ENCODE measurements at regions not wholly inside any gene's neighbourhood (a gene's known extent, or its start where the extent isn't known, plus 50 kb on each side); places are given as distances from the start of the nearest gene placed in this dataset.

GRCh38 chr15:46039703-46040102, 404.9 kb downstream of the SQOR start:
- TF ChIP-seq EP300 (IDR thresholded peaks at IDR 0.05): no peak
- TF ChIP-seq, protein P1, sequence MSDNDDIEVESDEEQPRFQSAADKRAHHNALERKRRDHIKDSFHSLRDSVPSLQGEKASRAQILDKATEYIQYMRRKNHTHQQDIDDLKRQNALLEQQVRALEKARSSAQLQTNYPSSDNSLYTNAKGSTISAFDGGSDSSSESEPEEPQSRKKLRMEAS (IDR thresholded peaks at IDR 0.05): no peak
- TF ChIP-seq RCOR1 (IDR thresholded peaks at IDR 0.05; ENCODE audit: low read depth, low read length): no peak
- no peak for TF ChIP-seq GATA3 (IDR thresholded peaks at IDR 0.05; ENCODE audit: borderline replicate concordance)
- no peak for TF ChIP-seq CEBPB (IDR thresholded peaks at IDR 0.05)
- TF ChIP-seq HDAC2 (IDR thresholded peaks at IDR 0.05): no peak

Data from A549 (cell line).